Non-pigmented ciliary epithelial cell (primary cell): ENCODE measurements at regions not wholly inside any gene's neighbourhood (a gene's known extent, or its start where the extent isn't known, plus 50 kb on each side); places are given as distances from the start of the nearest gene placed in this dataset.
"Not testable (repeated sequence)": the region's sequence is repeated elsewhere in the genome, so short reads cannot be mapped to it uniquely, and the experiment has no call there.

ENCODE experiments used
- DNase-seq: peaks from one replicate; pipeline ENCODE4 v3.0.0-alpha.2; 2010; ENCODE audit warnings: low read depth

DNA sequence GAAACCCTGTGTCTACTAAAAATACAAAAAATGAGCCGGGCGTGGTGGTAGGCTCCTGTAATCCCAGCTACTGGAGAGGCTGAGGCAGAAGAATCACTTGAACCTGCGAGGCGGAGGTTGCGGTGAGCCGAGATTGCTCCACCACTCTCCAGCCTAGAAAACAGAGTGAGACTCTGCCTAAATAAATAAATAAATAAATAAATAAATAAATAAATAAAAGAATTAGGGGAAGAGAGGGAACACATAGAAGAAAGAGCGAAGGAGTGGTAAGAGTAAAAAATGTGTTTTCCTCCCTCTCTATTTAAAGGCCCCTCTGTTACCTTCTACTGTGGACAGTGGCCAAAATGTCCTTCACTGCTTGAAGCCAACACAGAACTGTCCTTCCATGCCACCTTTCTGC is 103.9 kb upstream of the SOX21 start:
- no peak for DNase-seq

DNA sequence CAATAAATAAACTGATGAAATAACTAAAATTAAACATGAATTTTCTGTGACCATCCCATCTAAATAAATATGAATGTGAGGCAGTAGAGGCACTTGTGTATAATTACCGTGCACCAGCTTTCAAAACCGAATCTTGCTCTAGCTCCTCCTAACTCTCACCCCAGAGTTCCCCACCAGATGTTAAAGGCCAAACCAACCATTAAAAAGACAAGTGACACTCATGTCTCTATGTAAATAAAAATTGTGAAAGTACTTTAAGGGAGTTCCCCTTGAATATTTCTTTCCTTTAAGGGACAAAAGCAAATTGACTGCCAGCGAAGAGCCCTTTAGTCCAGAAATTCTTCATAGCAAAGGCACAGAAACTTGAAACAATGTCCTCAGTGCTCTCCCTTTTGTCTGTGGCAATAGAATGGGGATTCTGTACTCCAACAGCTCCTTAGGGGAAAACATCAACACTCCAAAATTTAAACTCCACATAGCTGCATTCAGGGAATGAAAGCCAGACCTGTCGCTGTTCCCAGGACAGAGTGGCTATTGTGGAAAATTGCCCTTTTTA is 101.7 kb upstream of the SOX21 start:
- DNase-seq = no peak

DNA sequence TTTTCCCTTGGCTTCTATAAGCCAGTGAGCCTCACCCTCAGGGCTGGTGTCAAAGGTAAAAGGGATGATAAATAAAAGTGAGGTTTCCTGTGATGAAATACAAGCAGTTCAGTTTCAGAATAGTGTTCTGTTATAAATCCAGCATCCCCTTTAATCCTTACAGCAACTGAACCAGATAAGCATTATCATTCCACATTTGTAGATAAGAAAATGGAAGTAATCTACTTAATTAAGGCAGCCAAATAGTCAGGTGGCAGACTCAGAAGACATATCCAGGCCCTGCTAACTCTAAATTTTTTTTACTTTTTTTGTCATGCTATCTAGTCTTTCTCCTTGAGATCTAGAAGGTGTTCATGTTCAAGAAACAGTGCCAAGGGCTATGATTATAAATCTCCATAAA is 99.4 kb upstream of the SOX21 start:
- no peak for DNase-seq

- no peak for DNase-seq
Measured at GRCh38 chr13:94800423-94800822, 88.1 kb upstream of the SOX21 start.

DNA sequence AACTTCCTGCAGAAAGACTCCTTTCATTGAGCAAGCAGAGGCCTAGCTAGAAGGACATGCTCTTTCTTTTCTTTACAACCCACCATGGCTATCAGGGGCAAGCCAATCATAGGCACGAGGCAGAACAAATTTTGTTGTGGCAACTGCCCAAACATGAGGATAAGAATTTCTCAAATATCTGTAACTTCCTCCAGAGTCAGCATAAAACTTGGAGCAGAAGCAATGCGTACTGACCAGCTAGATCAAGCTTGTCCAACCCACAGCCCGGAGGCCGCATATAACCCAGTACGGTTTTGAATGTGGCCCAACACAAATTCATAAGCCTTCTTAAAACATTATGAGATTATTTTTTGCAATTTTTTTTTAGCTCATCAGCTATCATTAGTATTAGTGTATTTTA is 87.0 kb upstream of the SOX21 start:
- DNase-seq = no peak

- DNase-seq = no peak
Measured at GRCh38 chr13:94798738-94799137, 86.4 kb upstream of the SOX21 start.

DNA sequence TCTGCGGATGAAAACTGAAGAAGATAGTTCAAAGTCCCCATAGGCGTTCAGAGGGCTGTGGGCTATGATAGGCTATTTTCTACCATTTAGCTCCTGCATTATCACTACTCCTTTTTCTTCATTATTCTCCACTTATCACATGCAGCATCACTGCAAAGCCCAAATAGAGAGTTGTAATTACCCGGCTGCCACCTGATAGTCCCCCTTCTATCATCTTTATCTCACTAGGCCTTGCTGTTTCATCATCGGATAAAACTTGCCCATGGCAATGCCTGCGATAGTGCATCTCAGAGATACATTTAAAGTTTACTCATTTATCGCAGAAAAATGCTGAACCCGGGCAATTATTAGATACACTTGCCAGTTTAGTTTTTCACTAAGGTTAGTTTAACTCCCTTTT is 82.9 kb upstream of the SOX21 start:
- no peak for DNase-seq

DNA sequence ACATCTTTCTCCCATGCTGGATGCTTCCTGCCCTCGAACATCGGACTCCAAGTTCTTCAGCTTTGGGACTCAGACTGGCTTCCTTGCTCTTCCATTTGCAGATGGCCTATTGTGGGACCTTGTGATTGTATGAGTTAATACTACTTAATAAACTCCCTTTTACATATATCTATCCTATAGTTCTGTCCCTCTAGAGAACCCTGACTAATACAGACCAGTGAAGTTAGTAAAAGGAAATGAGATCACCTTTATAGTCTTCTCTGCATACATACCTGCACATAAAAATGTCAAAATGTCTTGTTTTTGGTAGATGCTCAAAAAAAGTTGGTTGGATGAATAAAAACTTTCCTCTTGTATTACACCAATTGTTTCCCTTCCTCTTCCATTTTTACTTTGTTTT is 73.9 kb upstream of the SOX21 start:
- DNase-seq = not testable (repeated sequence)

DNA sequence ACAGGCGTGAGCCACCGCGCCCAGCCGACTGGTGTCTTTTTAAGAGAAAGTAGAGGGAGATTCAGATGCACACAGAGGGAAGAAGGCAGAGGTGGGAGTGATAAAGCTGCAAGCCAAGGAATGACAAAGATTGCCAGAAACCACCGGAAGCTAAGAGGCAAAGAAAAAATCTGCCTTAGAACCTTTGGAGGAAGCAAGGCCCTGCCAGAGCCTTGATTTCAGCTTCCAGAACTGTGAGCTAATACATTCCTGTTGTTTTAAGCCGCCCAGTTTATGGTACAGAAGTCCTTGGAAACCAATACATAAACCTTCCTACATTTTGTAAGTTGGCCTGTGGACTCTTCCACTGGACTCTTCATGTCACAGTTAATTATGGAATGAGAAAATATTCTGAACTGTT is 71.7 kb upstream of the SOX21 start:
- peak; percentile 19 for DNase-seq

DNA sequence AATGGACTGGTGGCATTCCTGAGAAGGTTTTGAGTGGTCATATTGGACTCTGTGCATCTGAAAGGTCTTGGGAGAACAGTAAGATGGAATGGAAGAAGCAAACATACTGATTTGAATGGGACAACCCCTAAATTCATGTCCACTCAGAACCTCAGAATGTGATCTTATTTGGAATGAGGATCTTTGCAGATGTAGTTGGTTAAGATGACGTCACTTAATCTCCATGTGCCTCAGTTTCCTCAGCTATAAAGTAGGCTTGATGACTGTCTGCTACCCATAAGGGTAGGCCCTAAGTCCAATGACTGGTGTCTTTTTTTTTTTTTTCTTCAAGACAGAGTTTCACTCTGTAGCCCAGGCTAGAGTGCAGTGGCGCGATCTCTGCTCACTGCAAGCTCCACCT is 71.1 kb upstream of the SOX21 start:
- DNase-seq = no peak

DNA sequence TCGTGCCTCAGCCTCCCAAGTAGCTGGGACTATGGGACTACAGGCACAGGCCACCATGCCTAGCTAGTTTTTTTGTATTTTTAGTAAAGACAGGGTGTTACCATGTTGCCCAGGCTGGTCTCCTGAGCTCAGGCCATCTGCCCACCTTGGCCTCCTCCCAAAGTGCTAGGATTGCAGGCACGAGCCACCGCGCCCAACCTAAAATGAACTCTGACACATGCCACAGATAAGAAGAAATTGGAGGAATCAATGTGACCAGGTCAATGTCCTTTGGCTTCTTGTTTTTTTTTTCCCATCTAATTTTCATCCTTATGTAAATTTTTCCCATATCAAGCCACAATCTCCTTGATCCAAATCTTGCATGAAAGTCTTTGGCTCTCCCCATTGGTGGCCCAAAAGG is 68.1 kb upstream of the SOX21 start:
- no peak for DNase-seq

- no peak for DNase-seq
Measured at GRCh38 chr13:94778986-94779385, 66.6 kb upstream of the SOX21 start.

DNA sequence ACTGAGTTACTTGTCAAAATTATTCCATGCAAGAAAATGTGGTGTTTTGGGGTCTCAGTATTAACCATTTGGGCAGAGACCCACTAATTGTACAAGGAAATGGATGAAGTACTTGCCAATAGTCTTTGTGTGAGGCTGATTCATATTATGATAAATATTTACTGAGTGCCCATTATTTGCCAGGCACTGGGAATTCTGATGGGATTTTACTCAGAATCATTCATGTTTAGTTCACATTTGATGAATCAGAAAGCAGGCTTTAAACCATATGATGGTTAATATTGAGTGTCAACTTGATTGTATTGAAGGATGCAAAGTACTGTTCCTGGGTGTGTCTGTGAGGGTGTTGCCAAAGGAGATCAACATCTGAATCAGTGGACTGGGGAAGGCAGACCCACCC is 66.2 kb upstream of the SOX21 start:
- no peak for DNase-seq

GRCh38 chr13:94776956-94777355 is 64.6 kb upstream of the SOX21 start:
- no peak for DNase-seq

DNA sequence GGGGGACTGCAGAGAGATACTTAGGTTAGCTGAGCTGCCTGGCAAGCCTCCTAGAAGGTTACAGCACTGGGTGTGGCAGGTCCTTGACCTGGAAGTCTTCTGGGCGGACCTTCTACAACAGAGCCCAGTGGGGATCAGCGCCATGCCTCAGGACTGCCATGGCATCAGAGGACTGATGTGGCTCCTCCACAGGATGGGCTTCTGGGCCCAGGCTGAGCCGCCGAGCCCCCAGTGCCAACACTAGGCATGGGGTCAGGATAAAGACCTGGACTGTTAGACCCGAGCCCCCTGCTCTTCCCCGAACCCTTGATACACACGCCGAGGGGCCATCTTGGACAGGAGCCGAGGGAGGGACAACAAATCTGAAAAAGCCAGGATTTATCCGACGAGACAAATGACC is 64.0 kb upstream of the SOX21 start:
- no peak for DNase-seq

DNA sequence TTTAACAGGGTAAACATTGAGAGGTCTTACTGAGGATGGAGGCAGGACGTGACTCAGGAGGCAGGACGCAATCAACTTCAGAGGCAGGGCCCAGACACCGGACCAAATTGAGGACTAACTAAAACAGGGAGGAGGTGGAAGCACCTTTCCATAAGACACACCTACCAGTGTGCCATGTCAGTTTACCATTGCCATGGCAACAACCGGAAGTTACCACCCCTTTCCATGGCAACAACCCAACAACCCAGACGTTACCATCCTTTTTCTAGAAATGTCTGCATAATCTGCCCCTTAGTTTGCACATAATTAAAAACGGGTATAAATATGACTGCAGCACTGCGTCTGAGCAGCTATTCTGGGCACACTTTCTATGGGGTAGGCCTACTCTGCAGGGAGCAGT is 53.5 kb upstream of the SOX21 start:
- no peak for DNase-seq

DNA sequence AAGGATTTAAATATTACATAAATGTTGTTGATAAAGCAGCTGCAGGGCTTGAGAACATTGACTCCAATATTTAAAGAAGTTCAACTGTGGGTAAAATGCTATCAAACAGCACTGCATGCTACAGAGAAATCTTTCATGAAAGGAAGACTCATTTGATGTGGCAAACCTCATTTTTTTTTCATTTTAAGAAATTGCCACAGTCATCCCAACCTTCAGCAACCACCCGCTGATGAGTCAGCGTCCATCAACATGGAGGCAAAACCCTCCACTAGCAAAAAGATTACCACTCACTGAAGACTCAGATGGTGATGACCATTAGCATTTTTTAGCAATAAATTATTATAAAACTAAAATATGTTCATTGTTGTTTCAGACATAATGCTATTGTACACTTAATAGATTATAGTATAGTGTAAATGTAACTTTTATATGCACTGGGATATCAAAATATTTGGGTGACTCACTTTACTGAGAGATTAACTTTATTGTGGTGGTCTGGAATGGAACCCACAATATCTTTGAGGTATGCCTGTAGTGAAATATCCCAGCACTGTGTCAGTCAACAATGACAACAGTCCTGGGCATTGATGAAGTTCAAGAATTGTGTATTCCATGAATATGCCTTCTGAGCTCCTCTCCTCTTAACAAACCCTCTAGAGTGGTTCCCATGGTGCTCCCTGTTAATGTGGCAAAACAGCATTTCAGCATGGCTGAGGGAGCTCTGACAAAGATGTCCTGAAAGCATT is 52.4 kb upstream of the SOX21 start:
- DNase-seq = no peak
